ENCODE measurements at regions not wholly inside any gene's neighbourhood (a gene's known extent, or its start where the extent isn't known, plus 50 kb on each side); places are given as distances from the start of the nearest gene placed in this dataset.
A peak's percentile ranks its signal among the peaks of the same experiment; 100 is the strongest.
"Not testable (repeated sequence)": the region's sequence is repeated elsewhere in the genome, so short reads cannot be mapped to it uniquely, and the experiment has no call there.

DNA sequence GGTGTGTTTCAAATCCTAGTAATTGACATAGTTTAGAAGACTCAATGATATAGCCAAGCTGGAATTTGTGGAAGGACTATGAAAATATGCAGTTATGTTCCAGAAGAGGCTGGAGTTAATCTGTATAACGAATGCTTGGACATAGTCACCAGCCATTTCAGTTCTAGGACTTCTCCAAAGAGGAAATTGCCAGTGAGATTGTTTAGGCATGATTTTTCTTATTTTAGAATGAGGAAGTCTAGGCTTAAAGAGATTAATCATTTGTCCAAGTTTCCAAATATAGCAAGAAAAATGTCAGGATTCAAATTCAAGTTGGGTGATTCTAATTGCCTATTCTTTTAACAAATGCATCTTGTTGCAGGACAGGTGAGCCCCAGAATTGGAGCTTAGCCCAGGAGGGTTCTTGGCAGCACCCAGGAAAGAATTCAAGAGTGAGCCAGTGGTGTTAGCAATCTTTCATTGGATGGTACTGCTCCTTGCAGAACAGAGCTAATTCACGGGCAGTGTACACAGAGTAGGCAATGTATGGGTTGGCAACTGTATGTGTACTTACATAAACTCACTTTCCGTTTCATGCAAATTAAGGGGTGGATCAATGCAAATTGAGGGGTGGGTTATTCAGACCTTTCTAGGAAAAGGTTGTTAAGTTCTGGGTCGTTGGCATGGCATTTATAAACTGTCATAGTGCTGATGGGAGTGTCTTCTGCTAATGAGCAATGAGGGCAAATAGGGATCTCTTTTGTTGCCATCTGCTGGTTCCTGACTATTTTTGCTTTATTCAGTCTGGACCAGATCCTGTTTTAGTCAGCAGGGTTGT is 763.1 kb upstream of the SLITRK1 start:
- peak; percentile 36 for ATAC-seq

DNA sequence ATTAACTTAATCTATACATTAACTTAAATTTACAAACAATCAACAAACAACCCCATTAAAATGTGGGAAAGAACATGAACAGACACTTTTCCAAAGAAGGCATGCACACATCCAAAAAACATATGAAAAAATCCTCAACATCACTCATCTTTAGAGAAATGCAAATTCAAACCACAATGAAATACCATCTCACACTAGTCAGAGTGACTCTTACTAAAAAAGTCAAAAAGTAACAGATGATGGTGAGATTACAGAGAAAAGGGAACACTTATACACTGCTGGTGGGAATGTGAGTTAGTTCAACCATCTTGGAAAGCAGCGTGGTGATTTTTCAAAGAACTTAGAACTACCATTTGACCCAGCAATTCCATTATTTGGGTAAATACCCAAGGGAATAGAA is 759.2 kb upstream of the SLITRK1 start:
- ATAC-seq, result no peak

GRCh38 chr13:84640691-84641090 is 758.4 kb upstream of the SLITRK1 start:
- no peak for ATAC-seq

DNA sequence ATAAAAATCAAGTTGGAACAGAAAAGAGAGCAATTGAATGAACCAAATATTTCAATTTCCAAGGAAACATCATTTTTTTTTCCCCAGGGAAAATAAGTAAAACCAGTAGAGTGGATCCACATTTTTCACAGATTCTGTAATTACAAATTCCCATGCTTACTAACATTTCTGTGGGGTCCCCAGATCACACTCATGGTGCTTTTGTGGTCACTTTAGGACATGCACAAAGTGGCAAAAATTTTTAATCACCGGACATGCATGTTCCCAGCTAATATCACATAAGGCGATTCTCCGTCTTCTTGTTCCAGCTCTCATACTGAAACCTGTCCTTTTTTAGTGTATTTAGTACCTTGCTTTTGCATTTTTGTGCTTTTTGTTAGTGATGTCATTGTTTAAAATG is 748.2 kb upstream of the SLITRK1 start:
- no peak for ATAC-seq

DNA sequence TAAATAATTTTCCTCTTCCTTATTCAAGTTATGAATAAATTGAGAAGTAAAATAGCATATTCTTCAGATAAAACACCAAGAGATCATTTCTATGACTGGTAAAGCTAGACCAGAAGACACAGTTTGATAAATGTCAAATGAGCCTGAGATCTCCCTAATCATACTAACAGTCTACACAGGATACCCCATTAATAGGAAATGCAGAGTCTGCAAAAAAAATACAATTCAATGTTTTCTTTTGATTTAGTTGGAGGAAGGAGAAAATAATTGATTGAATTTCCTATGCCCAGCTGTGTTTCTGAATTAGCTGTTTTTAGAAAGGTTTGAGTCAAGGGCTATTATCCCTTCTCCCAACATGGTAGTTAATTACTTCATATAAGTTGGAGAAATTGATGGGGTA is 734.6 kb upstream of the SLITRK1 start:
- no peak for ATAC-seq

DNA sequence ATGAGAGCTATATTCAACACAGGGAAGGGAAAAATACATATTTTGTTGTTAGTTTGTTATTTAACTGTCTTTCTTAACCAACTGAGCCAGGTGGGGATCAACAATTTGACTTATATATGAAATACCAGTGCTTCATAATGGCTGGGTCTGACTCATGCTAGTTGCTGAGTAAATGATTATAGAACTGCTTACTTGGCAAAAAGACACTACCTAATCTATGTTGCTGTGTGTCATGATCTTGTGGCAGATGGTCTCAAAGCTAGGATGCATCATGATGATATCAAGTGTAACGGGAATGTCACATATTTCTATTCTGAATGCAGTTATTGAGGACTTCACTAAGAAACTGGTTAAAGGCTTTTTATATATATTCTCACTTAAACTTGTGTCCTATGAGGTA is 727.4 kb upstream of the SLITRK1 start:
- peak; percentile 47 for ATAC-seq

GRCh38 chr13:84607261-84608013 is 725.2 kb upstream of the SLITRK1 start:
- ATAC-seq, result peak; percentile 56

- ATAC-seq, result no peak
Measured at GRCh38 chr13:84606616-84607015, 724.3 kb upstream of the SLITRK1 start.

GRCh38 chr13:84605927-84606326 is 723.7 kb upstream of the SLITRK1 start:
- no peak for ATAC-seq

- no peak for ATAC-seq
Measured at GRCh38 chr13:84591444-84591843, 709.2 kb upstream of the SLITRK1 start.

DNA sequence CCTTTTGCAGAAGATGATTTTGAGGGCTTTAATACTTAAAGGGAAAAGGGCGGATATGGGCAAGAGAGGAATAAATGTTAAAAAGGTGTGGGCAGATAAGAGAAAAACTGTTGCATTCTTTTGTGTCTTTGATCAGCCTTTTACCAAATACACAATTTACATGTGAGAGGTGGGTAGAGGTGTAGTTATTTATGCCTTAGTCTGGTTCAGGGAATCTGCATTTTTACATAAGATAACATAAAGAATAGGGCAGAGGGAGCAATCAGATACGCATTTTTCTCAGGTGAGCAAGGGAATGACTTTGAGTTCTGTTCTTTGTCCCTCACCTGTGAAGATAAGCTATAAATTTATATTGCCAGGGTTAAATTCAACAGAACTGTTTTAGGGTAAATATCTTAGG is 708.4 kb upstream of the SLITRK1 start:
- ATAC-seq, result no peak

GRCh38 chr13:84588023-84588422 is 705.7 kb upstream of the SLITRK1 start:
- no peak for ATAC-seq

DNA sequence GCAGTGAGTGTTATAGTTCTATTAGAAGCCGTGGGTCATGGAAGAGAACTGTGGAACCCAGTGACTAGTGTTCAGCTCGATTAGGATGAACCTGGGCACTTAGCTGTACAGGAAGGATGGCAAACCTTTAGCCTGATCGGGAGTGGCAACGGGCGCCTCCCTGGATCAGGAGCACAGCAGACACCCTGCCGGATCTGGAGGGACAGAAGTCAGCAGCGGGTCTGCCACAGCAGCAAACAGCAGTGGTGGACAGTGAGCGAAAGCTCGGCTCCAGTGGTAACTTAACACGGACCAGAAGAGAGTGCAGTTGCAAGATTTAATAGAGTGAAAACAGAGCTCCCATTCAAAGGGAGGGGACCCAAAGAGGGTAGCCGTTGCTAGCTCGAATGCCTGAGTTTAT is 697.6 kb upstream of the SLITRK1 start:
- ATAC-seq, result not testable (repeated sequence)

DNA sequence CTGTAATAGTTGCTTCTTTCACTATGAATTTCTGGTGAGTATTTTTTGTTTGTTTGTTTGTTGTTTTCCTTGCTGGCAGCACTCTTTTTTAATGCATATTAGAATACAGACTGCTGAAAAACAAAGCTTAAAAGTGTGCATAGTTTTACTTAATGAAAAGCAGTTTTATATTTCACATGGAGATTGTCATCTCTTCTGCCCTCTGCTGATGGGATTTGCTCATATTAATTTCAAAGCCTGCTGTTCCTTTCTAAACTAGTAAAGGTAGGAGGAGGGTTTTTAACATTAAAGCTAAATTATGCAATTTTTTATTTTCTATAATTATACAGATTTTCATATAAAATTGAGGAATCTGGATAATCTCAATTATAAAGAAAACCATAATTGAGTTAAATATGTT is 692.6 kb upstream of the SLITRK1 start:
- no peak for ATAC-seq

DNA sequence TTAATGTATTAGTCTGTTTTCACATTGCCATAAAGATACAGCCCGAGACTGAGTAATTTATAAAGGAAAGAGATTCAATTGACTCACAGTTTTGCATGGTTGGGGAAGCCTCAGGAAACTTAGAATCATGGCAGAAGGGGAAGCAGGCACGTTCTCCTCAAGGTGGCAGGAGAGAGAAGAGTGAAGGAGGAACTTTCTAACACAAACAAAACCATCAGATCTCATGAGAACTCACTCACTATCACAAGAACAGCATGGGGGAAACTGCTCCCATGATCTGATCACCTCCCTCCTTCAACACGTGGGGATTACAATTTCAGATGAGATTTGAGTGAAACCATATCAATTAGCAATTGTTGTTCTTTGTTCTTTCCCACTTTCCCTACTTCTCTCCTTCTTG is 689.0 kb upstream of the SLITRK1 start:
- ATAC-seq, result no peak

DNA sequence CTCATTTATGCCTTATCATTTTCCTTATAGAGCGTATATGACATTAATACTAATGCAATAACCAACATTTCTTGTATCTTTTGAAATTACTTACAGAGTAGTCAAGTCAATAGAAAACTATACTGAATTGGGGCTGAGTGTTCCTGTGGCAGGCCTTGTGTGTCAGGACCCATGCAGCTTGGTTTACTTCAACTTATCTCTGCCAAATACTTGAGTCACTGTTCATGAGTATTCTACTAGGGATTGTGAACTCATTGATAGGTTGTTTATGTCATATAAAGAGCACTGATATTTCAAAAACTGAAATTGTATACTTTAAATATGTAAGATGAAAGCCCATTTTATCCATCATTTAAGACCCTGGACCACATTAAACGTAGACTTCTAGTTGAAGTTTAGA is 688.6 kb upstream of the SLITRK1 start:
- ATAC-seq, result no peak

DNA sequence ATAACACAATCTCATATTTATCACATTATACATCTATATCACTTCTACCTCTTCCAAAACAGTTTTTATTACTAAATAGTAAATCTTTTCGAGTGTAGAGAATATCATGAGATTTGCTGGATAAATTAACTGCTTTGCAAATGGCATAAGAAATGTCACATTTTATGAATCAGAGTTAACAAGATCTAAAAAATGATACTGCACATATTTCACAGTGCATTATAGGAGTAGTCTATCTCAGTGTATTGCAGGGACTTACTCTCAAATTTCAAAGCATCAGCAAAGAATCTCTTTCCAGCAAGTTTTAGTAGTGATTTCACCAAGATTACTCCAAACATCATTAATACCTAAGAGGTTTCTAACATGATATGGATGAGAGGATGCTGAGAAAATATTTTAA is 687.1 kb upstream of the SLITRK1 start:
- no peak for ATAC-seq

DNA sequence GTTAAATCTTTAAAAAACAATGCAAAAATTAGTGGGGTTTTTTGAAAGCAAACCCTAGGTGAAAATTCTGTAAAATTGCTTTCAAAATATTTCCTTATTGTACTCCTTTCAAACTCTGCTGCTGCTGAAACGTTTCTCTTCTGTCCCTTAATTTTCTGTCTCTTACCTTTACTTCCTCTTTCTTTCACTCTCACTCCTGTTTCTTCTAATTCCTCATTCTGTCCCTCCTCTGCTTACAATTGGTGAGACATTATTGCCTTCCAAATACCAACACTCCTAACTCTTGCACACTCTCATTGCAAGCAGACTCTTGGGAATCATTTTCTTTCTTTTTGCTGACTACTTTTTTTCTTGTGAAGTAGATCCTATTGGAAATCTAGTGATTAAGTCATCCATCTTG is 685.6 kb upstream of the SLITRK1 start:
- no peak for ATAC-seq

- no peak for ATAC-seq
Measured at GRCh38 chr13:84566780-84567179, 684.5 kb upstream of the SLITRK1 start.

GRCh38 chr13:84563611-84564010 is 681.3 kb upstream of the SLITRK1 start:
- ATAC-seq, result no peak

GRCh38 chr13:84553227-84553626 is 671.0 kb upstream of the SLITRK1 start:
- ATAC-seq, result no peak

DNA sequence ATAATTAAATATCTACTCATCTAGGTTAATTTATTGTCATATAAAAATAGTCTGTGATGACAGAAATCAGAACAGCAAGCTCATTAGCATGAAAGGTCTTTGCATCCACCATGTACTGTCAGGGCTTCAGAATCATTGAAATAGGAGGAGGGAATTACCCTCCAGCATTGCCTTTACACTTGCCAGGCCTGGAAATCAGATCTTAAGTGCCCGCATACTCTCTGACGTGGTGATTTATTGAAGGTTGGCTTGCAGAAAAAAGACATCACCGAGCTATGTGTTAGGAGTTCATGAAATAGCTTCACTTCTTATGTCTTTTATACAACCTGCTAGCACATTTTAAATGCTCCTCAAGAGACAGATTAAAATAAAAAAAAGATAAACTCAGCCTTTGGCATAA is 661.7 kb upstream of the SLITRK1 start:
- ATAC-seq, result no peak

GRCh38 chr13:84542348-84542747 is 660.1 kb upstream of the SLITRK1 start:
- ATAC-seq, result no peak

- no peak for ATAC-seq
Measured at GRCh38 chr13:84536906-84537305, 654.6 kb upstream of the SLITRK1 start.
